HepG2 (cell line): ENCODE measurements at regions not wholly inside any gene's neighbourhood (a gene's known extent, or its start where the extent isn't known, plus 50 kb on each side); places are given as distances from the start of the nearest gene placed in this dataset.

ENCODE experiments used
- EP300 ChIP-seq, 3 experiments: sonication (generic) in 1 of 3; formaldehyde crosslinking in 1 of 3; IDR thresholded peaks; 2 replicates each; pipeline versions ENCODE4 v1.5.1 to v1.6.1; 2011 to 2020; ENCODE audit warnings: low read depth in 2 of 3, low read length in 2 of 3, borderline replicate concordance in 1 of 3, improper control_type of control experiment in 1 of 3, mild to moderate bottlenecking in 1 of 3, missing genetic modification reagents in 1 of 3, moderate library complexity in 1 of 3
- FOXP1 ChIP-seq, 2 experiments: fragments of 450-650 bp in 1 of 2; IDR thresholded peaks; 2 replicates each; pipeline ENCODE4 v1.6.1; 2017 to 2018; ENCODE audit warnings: antibody characterized with exemption in 1 of 2
- HNF1A ChIP-seq, 2 experiments: sonication (generic) in 1 of 2; formaldehyde crosslinking in 1 of 2; IDR thresholded peaks; 2 replicates each; pipeline versions ENCODE4 v1.4.0 to v1.6.1; 2016 to 2020; ENCODE audit warnings: borderline replicate concordance in 1 of 2, low read depth in 1 of 2, mild to moderate bottlenecking in 1 of 2, missing genetic modification reagents in 1 of 2
- HNRNPK ChIP-seq: fragments of 200-400 bp; formaldehyde crosslinking; IDR thresholded peaks from 2 replicates; pipeline ENCODE4 v1.6.1; 2018; ENCODE audit warnings: low read length, low read depth, moderate library complexity, mild to moderate bottlenecking; ENCODE audit not compliant: poor library complexity, severe bottlenecking
- KAT7 ChIP-seq: IDR thresholded peaks from 2 replicates; pipeline ENCODE4 v1.6.1; 2018; ENCODE audit warnings: borderline replicate concordance, missing compliant biosample characterization
- KAT8 ChIP-seq: IDR thresholded peaks from 2 replicates; pipeline ENCODE4 v1.6.1; 2016; ENCODE audit warnings: missing genetic modification reagents, missing compliant biosample characterization
- KLF11 ChIP-seq: IDR thresholded peaks from 2 replicates; pipeline ENCODE4 v1.6.1; 2016; ENCODE audit warnings: missing compliant biosample characterization
- SALL1 ChIP-seq: sonication (generic); formaldehyde crosslinking; IDR thresholded peaks from 2 replicates; pipeline ENCODE4 v1.8.0; 2022; ENCODE audit warnings: mild to moderate bottlenecking, missing genetic modification reagents
- SIX4 ChIP-seq: sonication (generic); formaldehyde crosslinking; IDR thresholded peaks from 2 replicates; pipeline ENCODE4 v1.4.0; 2020; ENCODE audit warnings: missing genetic modification reagents
- SOX5 ChIP-seq: IDR thresholded peaks from 2 replicates; pipeline ENCODE4 v1.6.1; 2016; ENCODE audit warnings: borderline replicate concordance
- SOX6 ChIP-seq, 2 experiments: fragments of 450-650 bp in 1 of 2; sonication (generic) in 1 of 2; formaldehyde crosslinking in 1 of 2; IDR thresholded peaks; 2 replicates each; pipeline versions ENCODE4 v1.4.0 to v1.6.1; 2017 to 2020; ENCODE audit warnings: antibody characterized with exemption in 1 of 2, mild to moderate bottlenecking in 1 of 2, missing genetic modification reagents in 1 of 2
- TEF ChIP-seq: sonication (generic); formaldehyde crosslinking; IDR thresholded peaks from 2 replicates; pipeline ENCODE4 v1.5.0; 2020; ENCODE audit warnings: missing genetic modification reagents
- U2AF2 ChIP-seq: fragments of 200-400 bp; formaldehyde crosslinking; IDR thresholded peaks from 2 replicates; pipeline ENCODE4 v1.6.1; 2017; ENCODE audit warnings: low read depth, mild to moderate bottlenecking, low read length
- ZMYM4 ChIP-seq: sonication (generic); formaldehyde crosslinking; IDR thresholded peaks from 2 replicates; pipeline ENCODE4 v1.8.1; 2023; ENCODE audit warnings: mild to moderate bottlenecking, missing genetic modification reagents
- ZNF3 ChIP-seq: IDR thresholded peaks from 2 replicates; pipeline ENCODE4 v1.7.0; 2017; ENCODE audit warnings: inconsistent platforms
- ZNF431 ChIP-seq: sonication (generic); formaldehyde crosslinking; IDR thresholded peaks from 2 replicates; pipeline ENCODE4 v1.9.0; 2022; ENCODE audit warnings: missing genetic modification reagents, low read depth, mild to moderate bottlenecking, borderline replicate concordance
- ZNF44 ChIP-seq: sonication (generic); formaldehyde crosslinking; IDR thresholded peaks from 2 replicates; pipeline ENCODE4 v1.5.1; 2020; ENCODE audit warnings: mild to moderate bottlenecking, missing genetic modification reagents
- ZNF564 ChIP-seq: sonication (generic); formaldehyde crosslinking; IDR thresholded peaks from 2 replicates; pipeline ENCODE4 v1.8.1; 2023; ENCODE audit warnings: mild to moderate bottlenecking, missing genetic modification reagents
- ZNF83 ChIP-seq: sonication (generic); formaldehyde crosslinking; IDR thresholded peaks from 2 replicates; pipeline ENCODE4 v1.4.0; 2020; ENCODE audit warnings: missing genetic modification reagents, mild to moderate bottlenecking, borderline replicate concordance
- ZSCAN31 ChIP-seq: sonication (generic); formaldehyde crosslinking; IDR thresholded peaks from 2 replicates; pipeline ENCODE4 v1.5.0; 2020; ENCODE audit warnings: low read depth, mild to moderate bottlenecking, missing genetic modification reagents
- TF ChIP-seq, protein P1 (sequence below): sonication (generic); formaldehyde crosslinking; IDR thresholded peaks from 2 replicates; pipeline ENCODE4 v1.8.1; 2023; ENCODE audit warnings: mild to moderate bottlenecking, missing genetic modification reagents
- TF ChIP-seq, protein P2 (sequence below): sonication (generic); formaldehyde crosslinking; IDR thresholded peaks from 2 replicates; pipeline ENCODE4 v1.8.0; 2022; ENCODE audit warnings: mild to moderate bottlenecking, missing genetic modification reagents, borderline replicate concordance

DNA sequence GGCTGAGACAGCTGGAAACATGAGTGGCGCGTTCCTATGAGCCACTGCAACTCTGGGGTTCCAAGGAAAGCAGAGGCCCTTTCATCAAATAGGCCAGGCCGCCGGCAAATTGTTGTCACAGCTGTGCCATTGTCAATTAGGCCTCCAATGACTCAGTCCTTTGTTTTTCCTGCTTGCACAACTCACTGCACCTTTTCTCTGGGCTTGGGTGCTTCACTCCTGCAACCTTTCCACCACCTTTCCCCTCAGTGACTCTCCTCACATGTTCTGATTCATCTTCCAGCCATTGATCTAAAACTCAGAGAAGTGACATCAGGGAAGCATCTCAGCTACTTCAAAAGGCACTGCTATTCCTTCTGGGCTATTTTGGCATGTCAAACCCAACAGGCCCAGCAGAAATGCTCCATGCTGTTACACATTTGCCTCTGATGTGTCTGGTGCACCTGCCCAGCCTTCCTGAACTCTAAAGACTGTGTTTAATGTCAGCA lies 653.7 kb downstream of the NR2F1-AS1 start (continued):
- peak; percentile 100 for TF ChIP-seq SOX5 (CRISPR knock-in tag)
- peak; percentile 70; the same call in 1 of the 2 replicates for TF ChIP-seq HNF1A (IDR thresholded peaks at IDR 0.05; ENCODE audit: low read depth)
- TF ChIP-seq HNF1A (CRISPR knock-in tag; IDR thresholded peaks at IDR 0.05; ENCODE audit: borderline replicate concordance), result peak; percentile 85; the same call in 1 of the 2 replicates
- TF ChIP-seq, protein P1, sequence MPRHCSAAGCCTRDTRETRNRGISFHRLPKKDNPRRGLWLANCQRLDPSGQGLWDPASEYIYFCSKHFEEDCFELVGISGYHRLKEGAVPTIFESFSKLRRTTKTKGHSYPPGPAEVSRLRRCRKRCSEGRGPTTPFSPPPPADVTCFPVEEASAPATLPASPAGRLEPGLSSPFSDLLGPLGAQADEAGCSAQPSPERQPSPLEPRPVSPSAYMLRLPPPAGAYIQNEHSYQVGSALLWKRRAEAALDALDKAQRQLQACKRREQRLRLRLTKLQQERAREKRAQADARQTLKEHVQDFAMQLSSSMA (CRISPR knock-in tag), result no peak
- TF ChIP-seq U2AF2, result no peak
- TF ChIP-seq ZNF564 (CRISPR knock-in tag), result peak; percentile 67; the same call in 1 of the 2 replicates
- TF ChIP-seq ZNF3, result no peak
- TF ChIP-seq KAT8 (CRISPR knock-in tag), result peak; percentile 64; the same call in 1 of the 2 replicates
- peak; percentile 79; the same call in 1 of the 2 replicates for TF ChIP-seq ZSCAN31 (CRISPR knock-in tag)
- peak; percentile 96 for TF ChIP-seq ZMYM4
- TF ChIP-seq SALL1 (CRISPR knock-in tag), result peak; percentile 99
- TF ChIP-seq KLF11, result peak; percentile 73; the same call in 1 of the 2 replicates
- TF ChIP-seq FOXP1 (IDR thresholded peaks at IDR 0.05), result peak; percentile 92
- peak; percentile 95 for TF ChIP-seq FOXP1 (CRISPR knock-in tag; IDR thresholded peaks at IDR 0.05)
- peak; percentile 90; the same call in 1 of the 2 replicates for TF ChIP-seq ZNF431
- peak; percentile 55; the same call in 1 of the 2 replicates for TF ChIP-seq ZNF44 (CRISPR knock-in tag)
- no peak for TF ChIP-seq HNRNPK
- TF ChIP-seq SOX6 (IDR thresholded peaks at IDR 0.05), result peak; percentile 77; the same call in 1 of the 2 replicates
- peak; percentile 100 for TF ChIP-seq SOX6 (CRISPR knock-in tag; IDR thresholded peaks at IDR 0.05)
- peak; percentile 43; the same call in 1 of the 2 replicates for TF ChIP-seq KAT7 (CRISPR knock-in tag)
- peak; percentile 61; the same call in 1 of the 2 replicates for TF ChIP-seq SIX4 (CRISPR knock-in tag)
- no peak for TF ChIP-seq ZNF83 (CRISPR knock-in tag)
- TF ChIP-seq TEF (CRISPR knock-in tag), result no peak
- TF ChIP-seq, protein P2, sequence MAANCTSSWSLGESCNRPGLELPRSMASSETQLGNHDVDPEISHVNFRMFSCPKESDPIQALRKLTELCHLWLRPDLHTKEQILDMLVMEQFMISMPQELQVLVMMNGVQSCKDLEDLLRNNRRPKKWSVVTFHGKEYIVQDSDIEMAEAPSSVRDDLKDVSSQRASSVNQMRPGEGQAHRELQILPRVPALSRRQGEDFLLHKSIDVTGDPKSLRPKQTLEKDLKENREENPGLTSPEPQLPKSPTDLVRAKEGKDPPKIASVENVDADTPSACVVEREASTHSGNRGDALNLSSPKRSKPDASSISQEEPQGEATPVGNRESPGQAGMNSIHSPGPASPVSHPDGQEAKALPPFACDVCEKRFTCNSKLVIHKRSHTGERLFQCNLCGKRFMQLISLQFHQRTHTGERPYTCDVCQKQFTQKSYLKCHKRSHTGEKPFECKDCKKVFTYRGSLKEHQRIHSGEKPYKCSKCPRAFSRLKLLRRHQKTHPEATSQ (CRISPR knock-in tag), result peak; percentile 71; the same call in 1 of the 2 replicates
- TF ChIP-seq EP300 (IDR thresholded peaks at IDR 0.05; ENCODE audit: low read depth in 2 of 2, low read length in 2 of 2), result peak; percentile 90 to 96
- peak; percentile 98 for TF ChIP-seq EP300 (CRISPR knock-in tag; IDR thresholded peaks at IDR 0.05; ENCODE audit: borderline replicate concordance)
